HUES48 (cell line): ENCODE measurements at regions not wholly inside any gene's neighbourhood (a gene's known extent, or its start where the extent isn't known, plus 50 kb on each side); places are given as distances from the start of the nearest gene placed in this dataset.

ENCODE experiments used
- H3K27ac ChIP-seq: one replicate; pipeline ENCODE4 v1.7.0; 2013; ENCODE audit warnings: low read depth, low read length, inconsistent platforms
- H3K27me3 ChIP-seq: 2 replicates; pipeline ENCODE4 v1.6.1; 2013; ENCODE audit warnings: mild to moderate bottlenecking, low read length; ENCODE audit not compliant: control insufficient read depth, insufficient read depth
- H3K36me3 ChIP-seq: 2 replicates; pipeline ENCODE4 v1.6.1; 2013; ENCODE audit warnings: low read length; ENCODE audit not compliant: control insufficient read depth, insufficient read depth
- H3K4me1 ChIP-seq: 2 replicates; pipeline ENCODE4 v1.6.1; 2013; ENCODE audit warnings: mild to moderate bottlenecking, low read length; ENCODE audit not compliant: control insufficient read depth, insufficient read depth
- H3K4me3 ChIP-seq: 2 replicates; pipeline ENCODE4 v1.5.1; 2013; ENCODE audit warnings: mild to moderate bottlenecking, low read depth, low read length
- H3K9ac ChIP-seq: 2 replicates; pipeline ENCODE4 v1.6.1; 2013; ENCODE audit warnings: mild to moderate bottlenecking, low read depth, low read length, moderate library complexity
- H3K9me3 ChIP-seq: 2 replicates; pipeline ENCODE4 v1.6.1; 2013; ENCODE audit warnings: low read length; ENCODE audit not compliant: control insufficient read depth, insufficient read depth

- H3K27ac ChIP-seq = no peak overlapping the region
- H3K4me1 ChIP-seq = no peaks in the 10 kb centered on the region
- H3K9me3 ChIP-seq = no peaks in the 10 kb centered on the region
- H3K36me3 ChIP-seq = no peaks in the 10 kb centered on the region
- no peaks in the 10 kb centered on the region for H3K27me3 ChIP-seq
- H3K9ac ChIP-seq = no peak overlapping the region
- H3K4me3 ChIP-seq = no peak overlapping the region
These were observed 188.5 kb upstream of the ISX start for GRCh38 chr22:34877506-34877905.

GRCh38 chr22:34878171-34878570 is 187.8 kb upstream of the ISX start:
- no peaks in the 10 kb centered on the region for H3K36me3 ChIP-seq
- H3K4me3 ChIP-seq = no peak overlapping the region
- H3K9ac ChIP-seq = no peak overlapping the region
- no peak overlapping the region for H3K27ac ChIP-seq
- no peaks in the 10 kb centered on the region for H3K9me3 ChIP-seq
- H3K27me3 ChIP-seq = no peaks in the 10 kb centered on the region
- no peaks in the 10 kb centered on the region for H3K4me1 ChIP-seq

- no peaks in the 10 kb centered on the region for H3K9me3 ChIP-seq
- H3K4me3 ChIP-seq = no peak overlapping the region
- no peaks in the 10 kb centered on the region for H3K36me3 ChIP-seq
- no peaks in the 10 kb centered on the region for H3K4me1 ChIP-seq
- H3K27ac ChIP-seq = no peak overlapping the region
- H3K27me3 ChIP-seq = no peaks in the 10 kb centered on the region
- no peak overlapping the region for H3K9ac ChIP-seq
These were observed 187.0 kb upstream of the ISX start for GRCh38 chr22:34879001-34879400.

DNA sequence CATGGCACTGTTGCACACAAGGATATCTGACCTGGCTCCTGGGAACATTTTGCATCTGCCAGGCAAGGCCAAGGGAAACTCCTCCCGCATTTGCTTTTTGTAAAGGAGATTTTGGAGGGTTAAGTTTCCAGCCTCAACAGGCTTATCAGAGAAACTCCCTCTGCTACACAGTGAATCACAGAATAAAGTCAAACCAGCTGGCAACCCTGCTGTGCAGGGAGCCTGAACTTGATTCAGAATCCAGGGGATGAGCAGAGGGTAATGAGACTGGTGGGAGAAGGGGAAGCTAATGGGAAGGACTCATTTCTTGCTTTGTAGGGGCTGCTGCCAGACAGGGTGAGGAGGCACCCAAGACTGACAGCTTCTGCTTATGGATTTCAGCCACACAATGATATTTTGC is 185.3 kb upstream of the ISX start:
- Histone ChIP-seq H3K27me3 (no peaks in the 10 kb centered on the region), H3K9me3 (no peaks in the 10 kb centered on the region), H3K9ac (no peak overlapping the region), H3K27ac (no peak overlapping the region), H3K36me3 (no peaks in the 10 kb centered on the region), H3K4me1 (no peaks in the 10 kb centered on the region), H3K4me3 (no peak overlapping the region)

GRCh38 chr22:34881453-34881852 is 184.5 kb upstream of the ISX start:
- no peak overlapping the region for H3K4me3 ChIP-seq
- H3K27ac ChIP-seq = no peak overlapping the region
- H3K36me3 ChIP-seq = no peaks in the 10 kb centered on the region
- no peak overlapping the region for H3K9ac ChIP-seq
- H3K27me3 ChIP-seq = no peaks in the 10 kb centered on the region
- no peaks in the 10 kb centered on the region for H3K4me1 ChIP-seq
- no peaks in the 10 kb centered on the region for H3K9me3 ChIP-seq

- Histone ChIP-seq H3K9me3 (peaks cover 20% of the 10 kb centered on the region), H3K36me3 (no peaks in the 10 kb centered on the region), H3K27ac (no peak overlapping the region), H3K4me3 (no peak overlapping the region), H3K27me3 (no peaks in the 10 kb centered on the region), H3K4me1 (no peaks in the 10 kb centered on the region), H3K9ac (no peak overlapping the region)
These were observed 180.1 kb upstream of the ISX start for GRCh38 chr22:34885852-34886251.

DNA sequence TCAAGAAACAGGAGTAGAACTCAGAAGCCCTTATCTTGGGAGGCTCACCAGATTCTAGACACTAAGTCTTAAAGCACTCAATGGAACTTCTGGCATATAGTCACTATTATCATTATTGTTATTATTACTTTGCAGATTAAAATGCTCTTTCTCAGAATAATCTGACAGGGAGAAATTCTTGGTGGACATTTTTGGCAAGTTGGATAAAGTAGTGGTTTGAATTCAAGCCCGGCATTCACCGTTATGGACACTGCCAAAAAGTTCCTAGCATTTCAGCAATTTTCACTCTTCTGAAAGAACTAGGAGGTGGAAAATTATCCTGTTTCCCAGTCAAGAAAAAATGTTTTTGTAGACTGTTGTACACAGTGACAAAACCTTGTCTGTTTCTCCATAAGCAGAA is 179.6 kb upstream of the ISX start:
- Histone ChIP-seq H3K9ac (no peak overlapping the region), H3K27ac (no peak overlapping the region), H3K4me3 (no peak overlapping the region), H3K9me3 (peaks cover 25% of the 10 kb centered on the region), H3K27me3 (no peaks in the 10 kb centered on the region), H3K36me3 (no peaks in the 10 kb centered on the region), H3K4me1 (no peaks in the 10 kb centered on the region)

DNA sequence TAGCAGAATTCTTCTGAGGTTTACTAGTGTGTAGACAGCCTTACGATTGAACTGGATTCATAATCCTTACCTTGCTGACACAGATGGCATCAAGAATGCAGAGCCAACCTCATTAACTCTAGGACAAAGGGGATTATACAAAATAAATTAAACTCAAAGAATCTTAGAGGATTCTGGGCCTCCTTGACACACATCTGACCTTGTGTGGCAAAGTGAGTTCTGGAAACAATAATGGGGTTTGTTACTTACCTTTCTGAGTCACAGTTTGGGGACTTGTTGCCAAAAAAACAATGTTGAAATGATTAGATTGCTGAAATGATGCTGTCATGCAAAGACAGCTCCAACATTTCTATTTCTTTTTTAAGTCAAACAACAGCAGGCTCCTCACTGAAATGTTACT is 179.1 kb upstream of the ISX start:
- H3K27ac ChIP-seq = no peak overlapping the region
- no peak overlapping the region for H3K4me3 ChIP-seq
- no peaks in the 10 kb centered on the region for H3K27me3 ChIP-seq
- H3K36me3 ChIP-seq = no peaks in the 10 kb centered on the region
- no peak overlapping the region for H3K9ac ChIP-seq
- no peaks in the 10 kb centered on the region for H3K4me1 ChIP-seq
- peaks cover 25% of the 10 kb centered on the region for H3K9me3 ChIP-seq

DNA sequence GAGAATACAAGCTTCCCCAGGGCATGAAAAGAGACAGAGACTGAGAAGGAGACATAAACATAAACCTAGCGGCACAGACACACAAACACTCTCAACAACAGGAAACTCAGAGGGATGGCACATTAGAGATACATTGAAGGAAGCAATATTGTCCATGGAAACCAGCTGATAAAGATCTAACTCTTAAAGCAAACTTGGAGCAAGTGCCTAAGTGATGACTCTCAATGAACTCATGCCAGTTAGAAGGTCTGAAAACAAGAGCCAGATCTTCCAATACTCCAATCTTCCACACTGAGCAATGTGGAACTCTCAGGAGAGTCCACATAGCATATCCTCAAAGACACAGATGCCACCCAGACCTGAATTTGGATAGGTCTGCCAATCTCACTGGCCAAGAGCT is 168.8 kb upstream of the ISX start:
- Histone ChIP-seq H3K9me3 (no peaks in the 10 kb centered on the region), H3K27ac (no peak overlapping the region), H3K27me3 (no peaks in the 10 kb centered on the region), H3K4me1 (no peaks in the 10 kb centered on the region), H3K4me3 (no peak overlapping the region), H3K36me3 (no peaks in the 10 kb centered on the region), H3K9ac (no peak overlapping the region)

DNA sequence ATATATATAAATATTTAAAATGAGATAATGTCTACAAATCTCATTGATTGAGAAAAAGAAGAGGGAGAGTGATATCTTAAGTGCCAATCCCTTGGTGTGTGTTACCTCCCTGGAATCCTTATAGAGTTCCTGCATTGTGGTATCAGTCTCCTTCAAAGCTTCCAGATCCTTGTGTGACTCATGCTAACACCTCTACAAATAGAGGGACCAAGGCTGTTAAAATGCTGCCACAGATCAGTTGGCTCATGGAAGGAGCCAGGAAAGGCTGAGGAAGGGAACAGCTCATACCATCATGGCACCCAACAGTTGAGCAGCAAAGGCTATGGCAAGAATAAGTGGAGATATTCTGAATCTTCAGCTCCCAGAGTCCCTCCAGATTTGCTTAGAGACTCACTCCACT is 163.6 kb upstream of the ISX start:
- no peak overlapping the region for H3K9ac ChIP-seq
- no peak overlapping the region for H3K4me3 ChIP-seq
- no peaks in the 10 kb centered on the region for H3K4me1 ChIP-seq
- H3K36me3 ChIP-seq = no peaks in the 10 kb centered on the region
- H3K9me3 ChIP-seq = no peaks in the 10 kb centered on the region
- no peak overlapping the region for H3K27ac ChIP-seq
- H3K27me3 ChIP-seq = no peaks in the 10 kb centered on the region

DNA sequence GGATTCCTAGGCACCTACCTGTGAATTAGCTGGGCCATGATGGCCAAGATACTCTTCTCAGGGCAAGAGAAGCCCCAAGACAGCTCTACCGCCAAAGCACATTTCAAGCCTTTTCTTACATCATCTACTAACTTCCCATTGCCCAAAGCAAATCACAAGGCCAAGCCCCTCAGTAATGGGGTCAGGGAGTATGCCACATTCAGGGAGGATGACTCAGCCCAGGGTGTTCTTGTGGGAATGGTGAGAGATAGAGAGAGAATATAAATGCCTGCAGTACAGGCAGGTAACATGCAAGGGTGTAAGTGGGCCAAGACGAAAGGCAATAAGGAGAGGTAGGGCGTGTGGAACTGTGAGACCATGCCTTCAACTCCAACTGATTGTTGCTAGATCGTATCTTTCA is 162.5 kb upstream of the ISX start:
- no peaks in the 10 kb centered on the region for H3K36me3 ChIP-seq
- no peak overlapping the region for H3K9ac ChIP-seq
- no peak overlapping the region for H3K4me3 ChIP-seq
- H3K9me3 ChIP-seq = no peaks in the 10 kb centered on the region; the same call in 1 of the 2 replicates
- no peak overlapping the region for H3K27ac ChIP-seq
- no peaks in the 10 kb centered on the region for H3K4me1 ChIP-seq
- no peaks in the 10 kb centered on the region for H3K27me3 ChIP-seq

DNA sequence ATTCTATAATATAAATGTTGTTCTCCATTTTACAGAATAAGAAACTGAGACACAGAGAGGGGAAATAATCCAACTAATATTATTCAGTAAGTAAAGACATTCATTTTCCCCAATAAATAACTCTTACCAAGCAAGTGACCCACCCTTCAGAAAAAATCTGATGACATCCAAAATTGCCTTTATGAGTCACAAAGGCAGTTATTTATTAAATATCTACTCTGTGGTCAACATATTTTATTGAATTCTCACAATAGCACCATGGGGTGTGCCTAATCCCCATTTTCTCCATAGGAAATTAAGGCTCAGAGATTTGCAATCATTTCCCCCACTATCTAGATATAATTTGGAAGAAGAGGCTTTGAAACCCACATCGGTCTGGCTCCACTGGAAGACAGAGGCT is 161.5 kb upstream of the ISX start:
- H3K9me3 ChIP-seq = no peaks in the 10 kb centered on the region; the same call in 1 of the 2 replicates
- H3K4me1 ChIP-seq = no peaks in the 10 kb centered on the region
- no peak overlapping the region for H3K9ac ChIP-seq
- H3K4me3 ChIP-seq = no peak overlapping the region
- H3K27ac ChIP-seq = no peak overlapping the region
- H3K27me3 ChIP-seq = no peaks in the 10 kb centered on the region
- H3K36me3 ChIP-seq = no peaks in the 10 kb centered on the region
